Trophoblast cell (in vitro differentiated cells and primary cell): ENCODE measurements at regions not wholly inside any gene's neighbourhood (a gene's known extent, or its start where the extent isn't known, plus 50 kb on each side); places are given as distances from the start of the nearest gene placed in this dataset.

Source experiments
- DNase-seq, 2 donors: peaks; one replicate each; pipeline ENCODE4 v3.0.0-alpha.2; 2016
- H2AFZ ChIP-seq: 2 replicates; pipeline ENCODE4 v1.6.1; 2013; ENCODE audit warnings: low read length, moderate library complexity, mild to moderate bottlenecking; ENCODE audit not compliant: insufficient read depth, poor library complexity
- H2AK5ac ChIP-seq: 2 replicates; pipeline ENCODE4 v1.6.1; 2013; ENCODE audit warnings: mild to moderate bottlenecking, low read length
- H2BK120ac ChIP-seq: 2 replicates; pipeline ENCODE4 v1.6.1; 2013; ENCODE audit warnings: low read length, mild to moderate bottlenecking, moderate library complexity; ENCODE audit not compliant: insufficient read depth, poor library complexity
- H2BK12ac ChIP-seq: 2 replicates; pipeline ENCODE4 v1.6.1; 2013; ENCODE audit warnings: mild to moderate bottlenecking, low read length, moderate library complexity
- H2BK5ac ChIP-seq: 2 replicates; pipeline ENCODE4 v1.6.1; 2013; ENCODE audit warnings: low read length, low read depth, moderate library complexity, mild to moderate bottlenecking; ENCODE audit not compliant: poor library complexity
- H3K14ac ChIP-seq: 2 replicates; pipeline ENCODE4 v1.6.1; 2013; ENCODE audit warnings: mild to moderate bottlenecking, low read length
- H3K18ac ChIP-seq: 2 replicates; pipeline ENCODE4 v1.6.1; 2013; ENCODE audit warnings: mild to moderate bottlenecking, low read length
- H3K23ac ChIP-seq: 2 replicates; pipeline ENCODE4 v1.6.1; 2013; ENCODE audit warnings: low read length
- H3K27ac ChIP-seq: 2 replicates; pipeline ENCODE4 v1.5.1; 2013; ENCODE audit warnings: low read depth, mild to moderate bottlenecking, inconsistent platforms, low read length, moderate library complexity
- H3K27me3 ChIP-seq: 2 replicates; pipeline ENCODE4 v1.6.1; 2013; ENCODE audit warnings: inconsistent platforms, mild to moderate bottlenecking, low read length, moderate library complexity; ENCODE audit not compliant: insufficient read depth
- H3K36me3 ChIP-seq, 2 experiments: 1 replicate in 1 of 2; 2 replicates in 1 of 2; pipeline ENCODE4 v1.6.1; 2013; ENCODE audit warnings: low read length in 2 of 2, mild to moderate bottlenecking in 2 of 2, moderate library complexity in 1 of 2; ENCODE audit not compliant: insufficient read depth in 2 of 2, control insufficient read depth in 1 of 2
- H3K4ac ChIP-seq: 2 replicates; pipeline ENCODE4 v1.6.1; 2013; ENCODE audit warnings: low read depth, mild to moderate bottlenecking, low read length, moderate library complexity
- H3K4me1 ChIP-seq, 2 experiments: 1 replicate in 1 of 2; 2 replicates in 1 of 2; pipeline ENCODE4 v1.6.1; 2013; ENCODE audit warnings: low read length in 2 of 2, mild to moderate bottlenecking in 2 of 2, moderate library complexity in 1 of 2; ENCODE audit not compliant: insufficient read depth in 2 of 2, control insufficient read depth in 1 of 2
- H3K4me2 ChIP-seq: 2 replicates; pipeline ENCODE4 v1.6.1; 2013; ENCODE audit warnings: inconsistent platforms, mild to moderate bottlenecking, low read length, moderate library complexity
- H3K4me3 ChIP-seq: 2 replicates; pipeline ENCODE4 v1.5.1; 2013; ENCODE audit warnings: mild to moderate bottlenecking, low read depth, low read length, inconsistent platforms
- H3K79me1 ChIP-seq: one replicate; pipeline ENCODE4 v1.6.1; 2013; ENCODE audit warnings: low read length
- H3K79me2 ChIP-seq: 2 replicates; pipeline ENCODE4 v1.6.1; 2013; ENCODE audit warnings: low read length, mild to moderate bottlenecking; ENCODE audit not compliant: control insufficient read depth, insufficient read depth, poor library complexity
- H3K9ac ChIP-seq: 2 replicates; pipeline ENCODE4 v1.6.1; 2013; ENCODE audit warnings: mild to moderate bottlenecking, low read length
- H3K9me3 ChIP-seq: 2 replicates; pipeline ENCODE4 v1.6.1; 2013; ENCODE audit warnings: low read depth, mild to moderate bottlenecking, control low read depth, inconsistent platforms, low read length; ENCODE audit not compliant: insufficient read depth
- H4K12ac ChIP-seq: 2 replicates; pipeline ENCODE4 v1.6.1; 2013; ENCODE audit warnings: low read depth, mild to moderate bottlenecking, low read length, moderate library complexity
- H4K8ac ChIP-seq: 2 replicates; pipeline ENCODE4 v1.6.1; 2013; ENCODE audit warnings: low read depth, mild to moderate bottlenecking, low read length, moderate library complexity
- H4K91ac ChIP-seq: one replicate; pipeline ENCODE4 v1.6.1; 2013; ENCODE audit warnings: low read depth, mild to moderate bottlenecking, low read length, moderate library complexity
- WGBS: extraction: QIAGEN DNeasy Blood & Tissue Kit; methylation state at CpG from one replicate; pipeline ENCODE4 v1.1.7; 2013; ENCODE audit warnings: missing lambda C conversion rate; ENCODE audit not compliant: insufficient read length, insufficient coverage; ENCODE audit errors: extremely low coverage; 5-methylcytosine and 5-hydroxymethylcytosine counted together

GRCh38 chr13:82698383-82698782 lies 1183.9 kb downstream of the SLITRK1 start:
- no peaks in the 10 kb centered on the region for H3K79me2 ChIP-seq
- no peak overlapping the region for H2BK12ac ChIP-seq
- H3K14ac ChIP-seq: no peak overlapping the region
- H4K8ac ChIP-seq: no peak overlapping the region
- no peak overlapping the region for H2AK5ac ChIP-seq
- no peak overlapping the region for H4K12ac ChIP-seq
- no peak for DNase-seq
- no peak overlapping the region for H3K4me3 ChIP-seq
- no peak overlapping the region for H3K9ac ChIP-seq
- no peak overlapping the region for H3K18ac ChIP-seq
- no peaks in the 10 kb centered on the region for H3K27me3 ChIP-seq
- no peak overlapping the region for H4K91ac ChIP-seq
- H2BK5ac ChIP-seq: no peak overlapping the region
- no peak overlapping the region for H3K4ac ChIP-seq
- H3K4me2 ChIP-seq: no peak overlapping the region
- H2AFZ ChIP-seq: no peak overlapping the region
- no peak overlapping the region for H3K27ac ChIP-seq
- no peaks in the 10 kb centered on the region for H3K79me1 ChIP-seq
- no peak overlapping the region for H2BK120ac ChIP-seq
- no peaks in the 10 kb centered on the region for H3K36me3 ChIP-seq
- no peaks in the 10 kb centered on the region for H3K4me1 ChIP-seq
- no peak overlapping the region for H3K23ac ChIP-seq
- no peaks in the 10 kb centered on the region for H3K9me3 ChIP-seq

DNA sequence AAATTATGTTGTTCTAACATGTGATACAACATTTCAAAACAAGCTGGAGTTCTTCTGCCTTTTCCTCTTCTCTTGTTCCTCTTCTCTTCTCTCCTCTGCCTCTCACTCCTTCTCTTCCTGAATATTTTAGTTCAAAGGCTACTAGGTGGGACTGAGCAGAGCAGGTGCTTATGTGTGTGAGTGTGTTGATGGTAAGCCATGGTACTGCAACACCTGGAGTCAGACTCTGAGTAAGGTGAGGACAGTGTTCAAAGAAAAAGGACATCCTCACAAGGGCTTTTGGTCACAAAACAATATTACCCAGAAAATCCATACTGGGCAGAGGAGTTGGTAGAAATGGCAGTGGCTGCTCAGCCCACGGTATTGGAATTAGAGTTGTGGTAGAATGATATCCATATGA lies 1188.7 kb downstream of the SLITRK1 start:
- no peak overlapping the region for H3K14ac ChIP-seq
- no peak overlapping the region for H2AFZ ChIP-seq
- no peak overlapping the region for H2BK12ac ChIP-seq
- no peak overlapping the region for H3K4ac ChIP-seq
- H3K9me3 ChIP-seq: no peaks in the 10 kb centered on the region
- H3K27ac ChIP-seq: no peak overlapping the region
- H3K36me3 ChIP-seq: no peaks in the 10 kb centered on the region
- no peak overlapping the region for H4K91ac ChIP-seq
- no peak overlapping the region for H3K23ac ChIP-seq
- no peak overlapping the region for H4K8ac ChIP-seq
- H3K79me2 ChIP-seq: no peaks in the 10 kb centered on the region
- H3K27me3 ChIP-seq: no peaks in the 10 kb centered on the region
- H3K4me3 ChIP-seq: no peak overlapping the region
- no peak for DNase-seq
- no peak overlapping the region for H4K12ac ChIP-seq
- no peaks in the 10 kb centered on the region for H3K79me1 ChIP-seq
- H3K9ac ChIP-seq: no peak overlapping the region
- WGBS: no CpG with 5 or more reads among the region's 1 CpG
- H3K18ac ChIP-seq: no peak overlapping the region
- no peak overlapping the region for H2BK120ac ChIP-seq
- no peak overlapping the region for H2AK5ac ChIP-seq
- H2BK5ac ChIP-seq: no peak overlapping the region
- no peak overlapping the region for H3K4me2 ChIP-seq
- H3K4me1 ChIP-seq: no peaks in the 10 kb centered on the region

- no peak overlapping the region for H3K4me3 ChIP-seq
- no peaks in the 10 kb centered on the region for H3K79me1 ChIP-seq
- no peak for DNase-seq
- H3K79me2 ChIP-seq: no peaks in the 10 kb centered on the region
- H2BK5ac ChIP-seq: no peak overlapping the region
- H3K14ac ChIP-seq: no peak overlapping the region
- H3K36me3 ChIP-seq: no peaks in the 10 kb centered on the region
- no CpG with 5 or more reads among the region's 2 CpGs for WGBS
- no peak overlapping the region for H3K9ac ChIP-seq
- no peak overlapping the region for H2BK120ac ChIP-seq
- H2BK12ac ChIP-seq: no peak overlapping the region
- no peaks in the 10 kb centered on the region for H3K9me3 ChIP-seq
- no peak overlapping the region for H4K91ac ChIP-seq
- no peak overlapping the region for H2AFZ ChIP-seq
- H3K4ac ChIP-seq: no peak overlapping the region
- H3K4me2 ChIP-seq: no peak overlapping the region
- no peak overlapping the region for H4K12ac ChIP-seq
- no peak overlapping the region for H2AK5ac ChIP-seq
- no peak overlapping the region for H3K18ac ChIP-seq
- H4K8ac ChIP-seq: no peak overlapping the region
- no peaks in the 10 kb centered on the region for H3K4me1 ChIP-seq
- H3K27ac ChIP-seq: no peak overlapping the region
- no peaks in the 10 kb centered on the region for H3K27me3 ChIP-seq
- H3K23ac ChIP-seq: no peak overlapping the region
Observed at GRCh38 chr13:82688400-82688994, 1193.8 kb downstream of the SLITRK1 start.

DNA sequence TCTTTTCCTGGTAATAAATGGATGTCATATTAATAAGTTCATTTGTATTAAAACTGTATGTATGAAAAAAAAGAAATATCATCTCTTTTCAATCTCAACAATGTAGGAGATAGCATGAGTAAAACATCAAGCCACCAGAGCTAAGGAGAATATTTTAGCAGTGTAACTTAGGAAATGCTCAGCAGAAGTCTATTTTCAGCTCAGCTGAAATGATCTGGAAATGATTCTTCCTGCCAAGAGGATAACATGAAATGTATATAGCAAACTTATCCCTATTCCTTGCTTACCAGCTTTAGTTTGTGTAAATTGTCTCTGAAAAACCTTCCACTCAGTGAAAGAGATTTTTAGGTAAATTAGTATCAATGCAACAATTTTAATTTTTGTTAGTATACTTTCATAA lies 1194.4 kb downstream of the SLITRK1 start:
- Histone ChIP-seq H3K79me1 (no peaks in the 10 kb centered on the region), H2AFZ (no peak overlapping the region), H3K27me3 (no peaks in the 10 kb centered on the region), H3K18ac (no peak overlapping the region), H3K4me1 (no peaks in the 10 kb centered on the region), H3K4me3 (no peak overlapping the region), H3K14ac (no peak overlapping the region), H3K79me2 (no peaks in the 10 kb centered on the region), H4K91ac (no peak overlapping the region), H2AK5ac (no peak overlapping the region), H4K12ac (no peak overlapping the region), H3K9me3 (no peaks in the 10 kb centered on the region), H2BK120ac (no peak overlapping the region), H3K27ac (no peak overlapping the region), H3K23ac (no peak overlapping the region), H4K8ac (no peak overlapping the region), H3K9ac (no peak overlapping the region), H3K4ac (no peak overlapping the region), H3K36me3 (no peaks in the 10 kb centered on the region), H3K4me2 (no peak overlapping the region), H2BK12ac (no peak overlapping the region), H2BK5ac (no peak overlapping the region)
- no peak for DNase-seq
